Endothelial cell (in vitro differentiated cells): ENCODE measurements at regions not wholly inside any gene's neighbourhood (a gene's known extent, or its start where the extent isn't known, plus 50 kb on each side); places are given as distances from the start of the nearest gene placed in this dataset.

ENCODE experiments used
- DNase-seq: peaks from one replicate; pipeline ENCODE4 v3.0.0; 2021; ENCODE audit warnings: low spot score
- H3K27ac Mint-ChIP-seq: one replicate; pipeline ENCODE4 v1.8.0; 2021; ENCODE audit warnings: mixed read lengths, inconsistent platforms; ENCODE audit not compliant: unreplicated experiment
- H3K27me3 Mint-ChIP-seq: one replicate; pipeline ENCODE4 v1.8.0; 2021; ENCODE audit warnings: mild to moderate bottlenecking, moderate library complexity, mixed read lengths, inconsistent platforms; ENCODE audit not compliant: unreplicated experiment
- H3K36me3 Mint-ChIP-seq: one replicate; pipeline ENCODE4 v1.8.0; 2021; ENCODE audit warnings: mild to moderate bottlenecking, low read depth, mixed read lengths, inconsistent platforms; ENCODE audit not compliant: unreplicated experiment
- H3K4me1 Mint-ChIP-seq: one replicate; pipeline ENCODE4 v1.8.0; 2021; ENCODE audit warnings: mild to moderate bottlenecking, mixed read lengths, inconsistent platforms; ENCODE audit not compliant: unreplicated experiment
- H3K4me3 Mint-ChIP-seq: one replicate; pipeline ENCODE4 v1.8.0; 2021; ENCODE audit warnings: mild to moderate bottlenecking, mixed read lengths, inconsistent platforms; ENCODE audit not compliant: unreplicated experiment
- H3K9me3 Mint-ChIP-seq: one replicate; pipeline ENCODE4 v1.8.0; 2021; ENCODE audit warnings: mixed read lengths, inconsistent platforms; ENCODE audit not compliant: unreplicated experiment
- CTCF ChIP-seq: fragments of 200-600 bp; sonication (generic); IDR thresholded peaks from one replicate; pipeline ENCODE4 v1.5.0; 2021; ENCODE audit warnings: antibody characterized with exemption; ENCODE audit not compliant: unreplicated experiment

GRCh38 chr3:104631254-104631653 is 735.5 kb upstream of the ALCAM start:
- no peak overlapping the region for H3K4me3 Mint-ChIP-seq
- H3K9me3 Mint-ChIP-seq = no peaks in the 10 kb centered on the region
- peaks cover 6% of the 10 kb centered on the region for H3K27me3 Mint-ChIP-seq
- no peak overlapping the region for H3K27ac Mint-ChIP-seq
- H3K36me3 Mint-ChIP-seq = no peaks in the 10 kb centered on the region
- H3K4me1 Mint-ChIP-seq = no peaks in the 10 kb centered on the region
- TF ChIP-seq CTCF = no peak
- no peak for DNase-seq

- Mint-ChIP-seq H3K27ac (no peak overlapping the region), H3K4me1 (no peaks in the 10 kb centered on the region), H3K9me3 (no peaks in the 10 kb centered on the region), H3K4me3 (no peak overlapping the region), H3K36me3 (no peaks in the 10 kb centered on the region), H3K27me3 (peaks cover 6% of the 10 kb centered on the region)
- TF ChIP-seq CTCF = no peak
- no peak for DNase-seq
Observed at GRCh38 chr3:104632521-104632920, 734.2 kb upstream of the ALCAM start.

GRCh38 chr3:104632947-104633346 is 733.8 kb upstream of the ALCAM start:
- Mint-ChIP-seq H3K27ac (no peak overlapping the region), H3K27me3 (peaks cover 6% of the 10 kb centered on the region), H3K9me3 (no peaks in the 10 kb centered on the region), H3K36me3 (no peaks in the 10 kb centered on the region), H3K4me1 (no peaks in the 10 kb centered on the region), H3K4me3 (no peak overlapping the region)
- no peak for TF ChIP-seq CTCF
- DNase-seq = no peak

GRCh38 chr3:104635872-104636580 is 730.7 kb upstream of the ALCAM start:
- Mint-ChIP-seq H3K4me3 (no peak overlapping the region), H3K27ac (no peak overlapping the region), H3K36me3 (no peaks in the 10 kb centered on the region), H3K9me3 (no peaks in the 10 kb centered on the region), H3K27me3 (peaks cover 2% of the 10 kb centered on the region), H3K4me1 (no peaks in the 10 kb centered on the region)
- TF ChIP-seq CTCF = no peak
- DNase-seq = no peak

GRCh38 chr3:104642827-104643226 is 723.9 kb upstream of the ALCAM start:
- no peaks in the 10 kb centered on the region for H3K27me3 Mint-ChIP-seq
- no peak overlapping the region for H3K27ac Mint-ChIP-seq
- H3K9me3 Mint-ChIP-seq = no peaks in the 10 kb centered on the region
- no peak overlapping the region for H3K4me3 Mint-ChIP-seq
- H3K4me1 Mint-ChIP-seq = no peaks in the 10 kb centered on the region
- no peaks in the 10 kb centered on the region for H3K36me3 Mint-ChIP-seq
- TF ChIP-seq CTCF = no peak
- DNase-seq = no peak
